GM19468 (cell line): ENCODE measurements at regions not wholly inside any gene's neighbourhood (a gene's known extent, or its start where the extent isn't known, plus 50 kb on each side); places are given as distances from the start of the nearest gene placed in this dataset.
"Not testable (repeated sequence)": the region's sequence is repeated elsewhere in the genome, so short reads cannot be mapped to it uniquely, and the experiment has no call there.

Experiments
- ATAC-seq: cut with Tn5 transposase; IDR thresholded peaks from one replicate; pipeline ENCODE4 v1.9.1; 2021; ENCODE audit warnings: mild to moderate bottlenecking, moderate library complexity, moderate number of reproducible peaks; ENCODE audit not compliant: unreplicated experiment; ENCODE audit errors: extremely low read depth

DNA sequence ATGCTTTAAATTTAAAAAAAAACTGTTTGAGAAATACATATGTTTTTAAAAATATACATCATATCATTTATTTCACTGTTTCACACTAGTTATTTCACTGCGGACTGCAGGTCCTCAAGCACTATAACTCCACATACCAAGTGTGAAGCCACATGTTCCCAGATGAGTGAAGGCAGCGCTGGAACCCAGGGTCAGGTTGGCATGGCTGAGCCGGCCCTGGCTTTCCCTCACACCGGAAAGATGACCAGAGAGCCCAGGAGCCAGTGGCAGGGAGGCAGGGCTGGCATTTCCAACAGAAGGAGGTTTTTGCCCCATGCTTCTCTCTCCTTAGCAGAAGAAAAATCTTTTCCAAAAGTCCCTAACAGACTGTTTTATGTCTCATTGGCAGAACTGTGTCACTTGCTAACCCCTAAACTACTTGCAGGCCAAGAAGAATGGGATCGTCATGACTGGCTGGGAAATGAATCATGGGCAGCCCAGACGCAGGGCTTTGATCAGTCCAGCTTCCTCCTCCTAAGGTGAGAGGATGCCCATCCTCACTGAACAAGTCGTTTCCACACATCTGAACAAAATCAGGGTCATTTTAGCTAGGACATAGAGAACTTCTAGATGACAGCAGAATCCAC is 287.6 kb upstream of the HNRNPA3 start:
- ATAC-seq, result no peak

DNA sequence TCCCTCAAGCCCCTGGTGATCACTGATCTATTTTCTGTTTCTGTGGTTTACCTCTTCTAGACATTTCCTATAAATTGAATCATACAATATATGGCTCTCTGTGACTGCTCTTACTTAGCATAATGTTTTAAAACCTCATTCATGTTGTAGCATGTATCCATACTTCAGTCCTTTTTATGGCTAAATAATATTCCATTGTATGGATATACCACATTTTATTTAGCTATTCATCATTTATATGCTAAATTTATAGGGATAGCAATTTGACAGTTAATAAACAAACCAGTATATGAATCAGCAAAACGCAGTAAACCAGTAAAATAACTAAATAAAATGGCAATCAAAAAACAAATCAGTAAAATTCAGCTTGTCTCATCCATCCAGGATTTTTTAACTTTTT is 286.1 kb upstream of the HNRNPA3 start:
- no peak for ATAC-seq

DNA sequence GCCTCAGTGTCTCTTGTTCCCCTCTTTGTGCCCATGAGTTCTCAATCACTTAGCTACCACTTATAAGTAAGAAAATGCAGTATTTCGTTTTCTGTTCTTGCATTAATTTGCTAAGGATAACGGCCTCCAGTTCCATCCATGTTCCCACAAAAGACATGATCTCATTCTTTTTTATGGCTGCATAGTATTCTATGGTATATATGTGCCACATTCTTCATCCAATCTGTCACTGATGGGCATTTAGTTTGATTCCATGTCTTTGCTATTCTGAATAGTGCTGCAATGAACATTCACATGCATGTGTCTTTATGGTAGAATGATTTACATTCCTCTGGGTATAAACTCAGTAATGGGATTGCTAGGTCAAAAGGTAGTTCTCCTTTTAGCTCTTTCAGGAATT is 283.2 kb upstream of the HNRNPA3 start:
- not testable (repeated sequence) for ATAC-seq

DNA sequence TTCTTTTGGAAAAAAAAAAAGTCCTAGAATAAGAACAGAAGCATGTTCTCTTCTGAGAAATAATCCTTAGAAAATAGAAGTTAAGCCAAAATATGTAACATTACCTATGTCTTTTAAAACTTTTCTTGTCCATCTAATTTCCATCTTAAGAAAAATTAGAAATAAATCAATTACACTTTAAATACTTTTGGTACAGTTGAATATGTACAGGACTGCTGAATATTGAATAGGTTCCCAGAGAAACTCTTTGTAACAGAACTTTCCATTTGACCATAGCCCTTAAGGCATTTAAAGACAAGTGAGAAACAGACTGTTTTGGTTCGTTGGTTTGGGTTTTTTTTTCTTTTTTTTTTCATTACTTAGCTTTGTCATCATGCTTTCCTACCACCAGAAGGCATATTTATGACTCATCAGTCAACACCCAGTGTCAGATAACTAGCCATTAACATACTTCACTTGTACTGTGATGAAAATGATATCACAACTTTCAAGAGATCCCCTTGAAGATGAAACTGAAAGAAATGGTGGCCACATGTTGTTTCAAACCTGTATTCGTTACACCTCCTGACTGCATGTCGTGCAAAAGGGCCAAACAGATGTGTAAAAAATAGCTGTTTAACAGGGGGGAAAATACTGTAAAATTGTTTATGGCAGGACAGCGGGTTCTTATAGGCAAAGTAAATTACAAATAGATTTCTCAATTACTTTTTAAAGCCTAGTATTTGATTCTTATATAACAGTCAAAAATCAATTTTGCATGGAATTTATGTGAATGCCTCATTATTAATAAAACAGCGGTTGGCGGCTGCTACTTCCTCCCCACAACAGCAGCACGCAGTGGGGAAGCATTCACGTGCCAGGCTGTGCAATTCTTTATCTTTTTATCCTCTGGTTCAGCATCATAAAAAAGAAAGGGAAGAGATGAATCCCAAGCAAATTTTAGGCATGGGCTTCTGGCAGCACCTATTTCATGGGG is 280.7 kb upstream of the HNRNPA3 start:
- ATAC-seq, result peak; percentile 99

DNA sequence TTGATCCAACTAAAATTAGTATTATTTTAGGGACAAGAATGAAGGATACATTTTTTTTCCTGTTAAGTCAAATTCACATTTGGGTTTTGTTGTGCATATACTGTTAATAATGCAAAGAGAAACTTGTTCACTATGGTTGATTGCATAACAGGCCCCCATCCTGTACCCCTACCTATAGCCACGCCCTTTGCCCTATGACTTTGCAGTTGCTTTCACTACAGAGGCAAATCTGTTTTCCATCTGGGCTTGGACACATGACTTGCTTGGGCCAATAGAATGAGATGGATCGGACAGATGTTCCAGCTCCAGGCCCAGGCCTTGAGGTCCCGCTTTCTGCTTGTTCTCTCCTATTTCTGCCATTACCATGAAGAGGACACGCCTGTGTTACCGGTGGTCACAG is 278.5 kb upstream of the HNRNPA3 start:
- no peak for ATAC-seq

DNA sequence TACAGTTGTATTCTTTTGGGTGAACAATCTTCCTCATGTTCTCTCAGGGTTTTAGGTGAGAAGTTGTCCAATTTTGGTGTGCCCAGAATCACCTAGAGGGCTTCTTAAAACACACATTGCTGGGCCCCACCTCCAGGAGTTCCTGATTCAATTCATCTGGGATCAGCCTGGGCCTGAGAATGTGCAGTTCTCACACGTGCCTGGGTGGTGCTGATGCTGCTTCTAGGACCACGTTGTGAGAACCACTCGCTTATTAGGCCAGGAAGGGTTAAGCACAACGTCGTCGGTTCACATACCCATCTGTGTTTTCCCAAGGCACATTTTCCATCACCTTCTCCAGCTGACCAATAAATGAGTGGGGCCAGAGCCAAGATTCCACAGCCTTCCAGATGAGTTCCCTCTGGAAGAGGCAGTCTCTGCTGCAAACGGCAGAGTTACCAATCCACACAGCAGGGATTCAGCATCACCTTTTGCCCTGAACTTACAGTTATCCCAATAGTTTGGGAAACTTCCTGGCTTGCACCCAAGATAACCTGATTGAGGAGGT is 277.7 kb upstream of the HNRNPA3 start:
- ATAC-seq, result no peak

DNA sequence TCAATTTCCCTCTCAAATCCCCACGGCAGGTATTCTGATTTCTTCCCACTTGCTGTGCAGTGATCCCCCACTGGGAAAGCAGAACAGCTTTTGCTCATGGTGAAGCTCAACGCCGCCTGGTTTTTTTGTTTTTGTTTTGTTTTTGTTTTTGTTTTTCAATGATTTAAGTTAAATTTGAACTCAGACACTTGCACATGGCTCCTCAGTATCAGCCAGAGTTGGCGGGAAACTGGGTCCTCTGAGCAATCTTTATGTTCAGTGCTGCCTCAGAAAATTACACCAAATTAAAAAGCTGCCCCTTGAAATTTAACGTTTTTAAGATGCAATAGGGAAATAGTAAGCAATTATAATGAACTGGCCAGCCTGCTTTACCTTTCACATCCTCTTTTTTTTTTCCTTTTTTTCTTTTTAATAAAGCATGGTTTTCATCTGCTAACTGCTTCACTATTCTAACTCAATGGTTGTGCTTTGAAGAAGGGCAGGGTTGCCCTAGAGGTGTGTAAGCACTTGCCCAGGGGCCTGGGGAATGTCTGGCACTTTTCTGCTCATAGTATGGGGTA is 277.0 kb upstream of the HNRNPA3 start:
- no peak for ATAC-seq

DNA sequence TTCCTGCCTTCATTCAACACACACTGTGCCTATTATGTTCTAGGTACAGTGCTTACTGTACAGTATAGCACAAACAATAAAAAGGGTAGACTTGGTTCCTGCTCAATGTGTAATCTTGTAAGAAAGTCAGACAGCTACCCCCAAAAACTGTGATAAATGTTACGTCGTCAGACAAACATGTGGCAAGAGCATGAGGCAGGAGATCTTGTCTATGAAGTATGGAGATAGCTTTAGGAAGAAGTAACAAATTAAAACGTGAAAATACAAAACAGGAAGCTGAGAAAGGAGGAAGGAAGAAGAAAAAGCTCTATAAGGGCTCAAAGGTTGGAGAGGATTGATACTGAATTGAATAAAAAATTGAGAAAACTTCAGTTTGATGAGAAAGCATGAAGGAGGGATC is 276.2 kb upstream of the HNRNPA3 start:
- no peak for ATAC-seq

DNA sequence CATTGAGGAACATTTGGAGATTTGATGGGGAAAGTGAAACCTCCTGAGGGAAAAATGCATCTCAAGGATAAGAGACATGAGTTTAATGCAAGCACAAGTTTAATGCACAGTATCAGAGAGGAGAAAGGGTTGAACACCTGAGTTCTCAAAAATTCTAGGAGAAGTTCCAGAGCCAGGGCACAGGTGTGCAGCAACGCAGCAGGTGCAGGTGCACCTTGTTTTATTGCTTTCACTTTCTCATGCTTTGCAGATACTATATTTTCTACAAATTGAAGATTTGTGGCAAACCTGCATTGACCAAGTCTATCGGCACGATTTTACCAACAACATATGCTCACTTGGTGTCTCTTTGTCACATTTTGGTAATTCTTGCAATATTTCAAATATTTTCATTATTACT is 267.6 kb upstream of the HNRNPA3 start:
- no peak for ATAC-seq

DNA sequence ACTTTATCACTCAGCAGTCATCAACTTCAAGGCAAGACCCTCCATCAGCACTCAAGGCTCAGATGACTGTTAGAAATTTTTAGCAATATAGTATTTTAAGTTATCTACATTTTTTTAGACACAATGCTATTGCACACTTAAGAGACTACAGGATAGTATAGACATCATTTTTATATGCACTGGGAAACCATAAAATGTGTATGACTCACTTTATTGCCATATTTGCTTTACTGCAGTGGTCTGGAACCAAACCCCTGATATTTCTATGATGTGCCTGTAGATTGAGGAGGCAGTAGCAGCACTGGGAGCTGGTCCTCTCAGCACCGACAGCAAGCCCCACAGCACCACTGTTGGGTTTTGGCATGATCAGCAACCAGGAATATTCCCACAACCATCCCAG is 264.8 kb upstream of the HNRNPA3 start:
- no peak for ATAC-seq

DNA sequence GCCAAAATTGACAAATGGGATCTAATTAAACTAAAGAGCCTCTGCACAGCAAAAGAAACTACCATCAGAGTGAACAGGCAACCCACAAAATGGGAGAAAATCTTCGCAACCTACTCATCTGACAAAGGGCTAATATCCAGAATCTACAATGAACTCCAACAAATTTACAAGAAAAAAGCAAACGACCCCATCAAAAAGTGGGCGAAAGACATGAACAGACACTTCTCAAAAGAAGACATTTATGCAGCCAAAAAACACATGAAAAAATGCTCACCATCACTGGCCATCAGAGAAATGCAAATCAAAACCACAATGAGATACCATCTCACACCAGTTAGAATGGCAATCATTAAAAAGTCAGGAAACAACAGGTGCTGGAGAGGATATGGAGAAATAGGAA is 261.4 kb upstream of the HNRNPA3 start:
- ATAC-seq, result not testable (repeated sequence)

DNA sequence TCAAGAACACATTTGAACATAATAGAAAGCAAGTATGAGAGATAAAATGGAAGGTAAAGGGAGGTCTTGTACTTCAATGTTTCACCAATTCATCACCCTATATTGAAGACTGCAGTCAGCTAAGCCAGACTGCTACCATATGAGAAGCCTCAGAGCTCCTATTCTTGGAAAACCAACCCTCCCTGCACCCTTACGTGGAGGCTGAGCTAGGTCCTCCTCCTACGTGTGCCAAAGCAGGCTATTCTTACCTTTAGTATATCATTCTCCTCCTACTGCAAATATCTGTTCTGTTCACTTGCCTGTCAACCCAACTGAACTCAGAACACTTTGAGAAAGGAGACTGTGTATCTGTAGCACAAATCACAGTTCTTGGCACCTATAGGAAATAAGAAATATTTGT is 255.8 kb upstream of the HNRNPA3 start:
- no peak for ATAC-seq

DNA sequence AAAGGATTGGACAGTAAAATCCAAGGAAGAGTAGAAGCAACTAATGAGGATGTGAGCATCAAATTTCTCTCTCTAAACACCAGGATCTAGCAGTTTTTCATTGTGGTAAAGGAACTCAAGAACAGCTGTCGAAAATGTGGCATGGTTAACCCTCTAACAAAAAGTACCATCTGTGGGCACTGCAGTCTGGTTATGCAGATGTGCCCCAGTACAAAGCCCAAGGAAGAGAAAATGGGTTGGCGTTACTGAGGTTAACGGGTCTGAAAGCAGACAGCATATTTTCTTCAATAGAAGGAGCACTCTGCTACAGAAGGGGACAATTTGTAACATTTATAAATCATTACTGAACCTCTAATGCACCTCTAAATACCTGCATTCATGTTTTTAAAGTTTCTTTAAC is 253.0 kb upstream of the HNRNPA3 start:
- no peak for ATAC-seq

DNA sequence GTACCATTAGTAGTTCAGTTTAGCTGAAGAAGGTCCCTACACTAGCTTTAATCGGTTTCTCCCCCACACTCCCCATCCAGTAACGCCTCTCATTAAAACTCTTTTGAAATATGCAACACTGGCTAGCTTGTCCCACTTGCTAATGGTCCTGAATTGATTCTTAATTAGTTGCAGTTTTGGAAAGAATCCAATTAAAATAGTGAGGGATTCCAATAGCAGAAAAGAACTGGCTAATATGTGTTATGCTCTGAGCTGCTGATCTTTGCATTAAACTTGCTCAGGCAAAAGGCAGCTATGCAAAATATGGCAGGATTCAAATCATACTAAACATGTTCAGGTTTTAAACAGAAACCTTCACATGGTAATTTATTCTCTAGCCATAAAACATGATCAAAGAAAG is 252.5 kb upstream of the HNRNPA3 start:
- ATAC-seq, result no peak

DNA sequence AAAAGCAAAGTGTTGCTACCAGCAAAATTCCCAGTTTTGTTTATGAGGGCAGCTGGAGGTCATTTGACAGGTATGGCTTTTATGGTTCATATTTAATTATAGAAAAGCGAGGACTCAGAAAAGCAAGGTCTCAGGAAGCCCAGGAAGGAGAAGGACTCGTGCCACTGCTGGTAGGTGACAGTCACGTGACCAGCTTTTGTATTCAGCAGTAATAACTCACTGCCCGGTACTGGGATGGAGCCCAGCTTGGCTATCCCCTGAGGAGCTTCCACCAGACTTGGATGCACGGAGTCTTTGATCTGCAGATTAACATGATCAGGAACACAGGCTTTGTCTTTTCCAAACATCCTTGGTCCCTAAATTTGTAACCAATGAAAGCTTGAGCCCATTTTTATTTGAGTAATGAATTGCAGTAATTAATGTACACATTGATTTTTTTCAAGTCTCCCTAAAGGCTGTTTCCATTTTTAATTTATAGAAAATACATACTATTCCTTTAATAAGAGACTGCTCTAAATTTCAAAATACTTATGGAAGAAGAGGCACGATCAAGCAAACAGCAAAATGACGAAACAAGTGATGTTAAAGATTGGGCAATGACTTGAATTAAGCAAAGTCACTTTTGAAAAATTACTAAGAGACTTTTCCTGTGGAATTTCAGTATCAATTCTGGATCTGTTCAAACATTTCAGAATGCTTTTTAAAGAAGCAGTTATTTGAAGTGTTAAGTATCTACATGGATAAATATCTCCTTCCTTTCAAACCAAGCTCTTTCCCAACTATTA is 251.7 kb upstream of the HNRNPA3 start:
- no peak for ATAC-seq

DNA sequence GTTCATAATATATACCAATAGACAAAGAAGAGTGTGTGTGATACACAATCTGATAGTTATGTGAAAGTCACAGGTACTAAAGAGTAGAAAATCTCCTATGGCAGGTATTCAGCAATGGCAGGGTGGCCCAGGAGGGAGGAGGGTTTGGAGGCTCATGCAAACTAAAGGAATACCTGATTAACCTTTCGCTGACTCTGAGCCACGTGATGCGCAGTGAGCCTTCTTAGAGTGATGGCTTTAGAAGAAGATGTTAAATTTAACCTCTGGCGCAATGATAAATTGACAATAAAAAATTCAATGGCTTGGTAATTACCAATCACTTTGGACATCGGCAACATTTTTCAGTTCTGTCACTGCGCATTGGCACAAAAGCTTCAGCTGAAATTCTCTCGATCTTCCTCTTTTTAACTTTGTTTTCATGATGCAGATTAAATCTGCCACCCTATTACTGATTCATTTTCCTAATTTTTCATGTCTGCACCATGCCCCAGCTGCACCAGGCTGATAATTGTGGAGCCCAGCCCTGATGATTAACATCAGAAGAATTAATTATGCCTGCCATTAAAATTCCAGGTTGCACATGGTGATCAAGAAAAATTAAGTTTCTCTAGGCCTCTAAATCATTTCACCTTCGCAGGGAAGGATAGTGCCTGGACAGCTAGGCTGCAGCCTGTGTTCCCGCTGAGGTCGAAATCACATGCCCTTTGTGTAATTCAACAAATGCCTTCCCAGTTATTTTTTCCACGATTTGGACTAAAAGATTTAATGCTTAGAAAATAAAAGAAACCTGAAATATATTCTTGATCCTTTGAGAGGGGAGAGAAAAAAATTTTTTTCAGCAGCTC is 250.6 kb upstream of the HNRNPA3 start:
- no peak for ATAC-seq

DNA sequence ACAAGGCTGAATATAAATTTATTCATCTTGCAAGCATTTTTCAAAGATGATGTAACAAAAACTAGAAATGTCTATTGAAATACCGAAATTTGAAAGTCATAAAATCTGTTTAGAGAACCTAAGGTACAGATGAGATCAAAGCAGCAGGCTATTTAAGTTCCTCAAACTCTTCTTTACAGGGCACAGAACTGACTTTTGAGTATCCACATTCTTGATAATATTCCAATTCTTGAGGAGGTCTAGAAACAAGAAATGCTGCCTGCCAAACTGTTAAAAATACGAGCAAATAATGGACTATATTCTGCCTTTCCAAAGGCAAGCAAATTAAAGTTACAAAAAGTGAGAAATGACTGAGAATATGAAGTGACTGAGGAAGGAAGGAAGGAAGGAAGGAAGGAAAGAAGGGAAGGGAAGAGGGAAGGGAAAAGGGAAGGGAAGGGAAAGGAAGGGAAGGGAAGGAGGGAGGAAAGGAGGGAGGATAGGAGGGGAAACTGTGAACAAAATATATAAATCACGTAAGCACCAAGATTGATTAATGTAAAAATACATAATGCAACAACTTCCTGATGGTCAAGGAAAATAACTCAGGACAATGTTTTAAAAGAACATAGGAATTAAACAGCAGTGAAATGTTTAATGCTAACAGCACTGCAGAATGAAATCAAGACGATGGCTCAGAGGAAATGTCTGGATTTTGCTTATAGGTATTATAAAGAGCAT is 248.9 kb upstream of the HNRNPA3 start:
- no peak for ATAC-seq

DNA sequence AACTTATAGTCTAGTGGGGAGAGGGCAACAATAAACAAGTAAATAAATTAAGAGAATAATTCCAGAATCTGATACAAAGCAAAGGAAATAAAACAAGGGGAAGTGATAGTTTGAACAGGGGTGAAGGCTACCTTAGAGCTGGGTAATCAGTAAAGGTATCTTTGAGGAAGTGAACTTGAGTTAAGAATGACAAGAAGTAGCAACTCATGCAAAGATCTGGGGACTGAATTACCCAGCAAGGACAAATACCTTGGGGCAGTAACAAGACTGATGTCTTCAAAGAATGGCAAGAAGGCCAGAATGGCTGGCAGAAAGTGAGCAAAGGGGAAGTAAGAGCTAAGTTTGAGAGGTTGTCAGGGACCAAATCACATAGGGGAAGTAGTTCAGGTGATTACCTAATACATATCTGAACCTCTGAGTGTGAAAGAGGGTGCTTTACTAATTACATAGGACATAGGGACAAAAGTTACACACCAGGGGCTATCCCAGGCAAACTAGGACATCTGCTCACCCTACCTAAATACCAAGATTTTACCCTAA is 244.6 kb upstream of the HNRNPA3 start:
- ATAC-seq, result no peak
